Mucosa of descending colon (tissue), 3 donors: ENCODE measurements at regions not wholly inside any gene's neighbourhood (a gene's known extent, or its start where the extent isn't known, plus 50 kb on each side); places are given as distances from the start of the nearest gene placed in this dataset.

Experiments
- ATAC-seq: fragments of 200-7000 bp; cut with Tn5 transposase; one replicate; pipeline ENCODE4 v1.9.1; 2020; ENCODE audit warnings: mild to moderate bottlenecking, moderate library complexity
- DNase-seq, 3 donors: peaks; one replicate each; pipeline ENCODE4 v3.0.0-alpha.2; 2020
- H3K36me3 ChIP-seq: fragments of 200-600 bp; one replicate; pipeline ENCODE4 v1.8.0; 2021; ENCODE audit warnings: low read depth, mild to moderate bottlenecking
- H3K4me1 ChIP-seq: fragments of 200-600 bp; one replicate; pipeline ENCODE4 v1.8.0; 2021; ENCODE audit warnings: low read depth, mild to moderate bottlenecking
- H3K4me3 ChIP-seq: fragments of 200-600 bp; one replicate; pipeline ENCODE4 v1.8.0; 2021; ENCODE audit warnings: mild to moderate bottlenecking
- H3K9me3 ChIP-seq: fragments of 200-600 bp; one replicate; pipeline ENCODE4 v1.8.0; 2021; ENCODE audit warnings: mild to moderate bottlenecking
- CTCF ChIP-seq: fragments of 200-600 bp; IDR thresholded peaks from one replicate; pipeline ENCODE4 v1.8.0; 2022; ENCODE audit warnings: antibody characterized with exemption, mild to moderate bottlenecking
- intact Hi-C, 2 donors: fragments of 100-400 bp; cut with DNase I in 1 of 2; cut with micrococcal nuclease in 1 of 2; formaldehyde crosslinking; loops; one replicate each; pipeline versions ENCODE4 v1.11.0 to v1.11.1; 2022; cut with DNase I, micrococcal nuclease
- donor health status: DM: no; HTN: no; CAD: no; lungs with moderate emphysema.
- donor health status: DM: no; HTN: no; CAD: no.
- donor health status: DM: no; HTN: yes; CAD: no.

GRCh38 chr1:63198871-63199394 is 123.4 kb upstream of the FOXD3 start:
- ATAC-seq (no peak), DNase-seq (no peak)
- intact Hi-C loops = no loop called here
- Histone ChIP-seq H3K4me3 (no peak overlapping the region), H3K9me3 (no peaks in the 10 kb centered on the region), H3K36me3 (no peaks in the 10 kb centered on the region), H3K4me1 (no peaks in the 10 kb centered on the region)
- TF ChIP-seq CTCF = no peak

GRCh38 chr1:63199706-63200335 is 122.5 kb upstream of the FOXD3 start:
- ATAC-seq (no peak), DNase-seq (no peak)
- H3K9me3 ChIP-seq = no peaks in the 10 kb centered on the region
- no peak for TF ChIP-seq CTCF
- H3K4me1 ChIP-seq = no peaks in the 10 kb centered on the region
- no peak overlapping the region for H3K4me3 ChIP-seq
- no peaks in the 10 kb centered on the region for H3K36me3 ChIP-seq
- intact Hi-C loops = no loop called here

GRCh38 chr1:63200676-63201075 is 121.7 kb upstream of the FOXD3 start:
- TF ChIP-seq CTCF = no peak
- Histone ChIP-seq H3K9me3 (no peaks in the 10 kb centered on the region), H3K4me1 (no peaks in the 10 kb centered on the region), H3K4me3 (no peak overlapping the region), H3K36me3 (no peaks in the 10 kb centered on the region)
- DNase-seq (no peak), ATAC-seq (no peak)
- intact Hi-C loops = no loop called here

- DNase-seq (no peak), ATAC-seq (no peak)
- H3K4me1 ChIP-seq = no peaks in the 10 kb centered on the region
- intact Hi-C loops = no loop called here
- H3K4me3 ChIP-seq = no peak overlapping the region
- H3K9me3 ChIP-seq = no peaks in the 10 kb centered on the region
- TF ChIP-seq CTCF = no peak
- H3K36me3 ChIP-seq = no peaks in the 10 kb centered on the region
Measured at GRCh38 chr1:63203641-63204040, 118.7 kb upstream of the FOXD3 start.

- no peak for TF ChIP-seq CTCF
- H3K9me3 ChIP-seq = no peaks in the 10 kb centered on the region
- H3K4me1 ChIP-seq = no peaks in the 10 kb centered on the region
- ATAC-seq (no peak), DNase-seq (no peak)
- intact Hi-C loops = no loop called here
- H3K4me3 ChIP-seq = no peak overlapping the region
- H3K36me3 ChIP-seq = no peaks in the 10 kb centered on the region
Measured at GRCh38 chr1:63205776-63206175, 116.6 kb upstream of the FOXD3 start.

- Histone ChIP-seq H3K4me3 (no peak overlapping the region), H3K9me3 (peaks cover 3% of the 10 kb centered on the region), H3K4me1 (no peaks in the 10 kb centered on the region), H3K36me3 (no peaks in the 10 kb centered on the region)
- no peak for DNase-seq
- no peak for TF ChIP-seq CTCF
- intact Hi-C loops = no loop called here
- ATAC-seq = no peak
Measured at GRCh38 chr1:63214553-63214952, 107.8 kb upstream of the FOXD3 start.
